BJ (cell line): ENCODE measurements at regions not wholly inside any gene's neighbourhood (a gene's known extent, or its start where the extent isn't known, plus 50 kb on each side); places are given as distances from the start of the nearest gene placed in this dataset.
"Not testable (repeated sequence)": the region's sequence is repeated elsewhere in the genome, so short reads cannot be mapped to it uniquely, and the experiment has no call there.

Source experiments
- CTCF ChIA-PET: fragments of 350-600 bp; formaldehyde crosslinking; extraction: SDS; loops from one replicate; lab custom pipeline; 2021; ENCODE audit warnings: antibody characterized with exemption, inconsistent platforms; lab: Yijun Ruan, JAX
- POLR2A ChIA-PET: fragments of 300-600 bp; sonication (Branson Sonifier 250); formaldehyde crosslinking; extraction: SDS; loops from one replicate; lab custom pipeline; 2021; ENCODE audit warnings: antibody characterized with exemption; lab: Charles Lee
- DNase-seq: peaks from one replicate; pipeline ENCODE4 v3.0.0-alpha.2; 2011; ENCODE audit warnings: low read depth
- H3K27me3 ChIP-seq: 2 replicates; pipeline ENCODE4 v1.6.0; 2011; ENCODE audit warnings: low read length; ENCODE audit not compliant: control insufficient read depth, insufficient read depth
- H3K36me3 ChIP-seq: 2 replicates; pipeline ENCODE4 v1.5.1; 2011; ENCODE audit warnings: low read length; ENCODE audit not compliant: control insufficient read depth, insufficient read depth
- H3K4me3 ChIP-seq: 2 replicates; pipeline ENCODE4 v1.5.1; 2011; ENCODE audit warnings: low read depth, mild to moderate bottlenecking, control low read depth, low read length
- CTCF ChIP-seq: IDR thresholded peaks from 2 replicates; pipeline ENCODE4 v1.5.1; 2011; ENCODE audit warnings: low read depth, mild to moderate bottlenecking, control low read depth, inconsistent platforms, low read length, moderate library complexity; ENCODE audit not compliant: insufficient read depth

GRCh38 chr11:97060184-97060583, 670.4 kb downstream of the JRKL start:
- DNase-seq: no peak
- CTCF ChIA-PET: no interaction called here
- POLR2A ChIA-PET: no interaction called here
- H3K36me3 ChIP-seq: no peaks in the 10 kb centered on the region
- H3K4me3 ChIP-seq: no peak overlapping the region
- TF ChIP-seq CTCF: no peak
- no peaks in the 10 kb centered on the region for H3K27me3 ChIP-seq

- Histone ChIP-seq H3K27me3 (no peaks in the 10 kb centered on the region), H3K4me3 (no peak overlapping the region), H3K36me3 (no peaks in the 10 kb centered on the region)
- no peak for DNase-seq
- no peak for TF ChIP-seq CTCF
- ChIA-PET CTCF (no interaction called here), POLR2A (no interaction called here)
These were observed 679.3 kb downstream of the JRKL start for GRCh38 chr11:97069160-97069559.

DNA sequence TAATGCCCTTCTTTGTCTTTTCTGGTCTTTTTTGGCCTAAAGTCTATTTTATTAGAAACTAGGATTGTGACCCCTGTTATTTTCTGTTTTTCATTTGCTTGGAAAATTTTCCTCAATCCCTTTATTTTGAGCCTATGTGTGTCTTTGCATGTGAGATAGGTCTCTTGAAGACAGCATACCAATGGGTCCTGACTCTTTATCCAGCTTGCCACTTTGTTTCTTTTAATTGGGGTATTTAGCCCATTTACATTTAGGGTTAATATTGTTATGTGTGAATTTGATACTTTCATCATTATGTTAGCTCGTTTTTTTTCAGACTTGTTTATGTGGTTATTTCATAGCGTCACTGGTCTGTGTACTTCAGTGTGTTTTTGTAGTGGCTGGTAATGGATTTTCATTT, 682.6 kb downstream of the JRKL start:
- no peak for TF ChIP-seq CTCF
- Histone ChIP-seq H3K36me3 (no peaks in the 10 kb centered on the region), H3K27me3 (no peaks in the 10 kb centered on the region), H3K4me3 (no peak overlapping the region)
- ChIA-PET CTCF (no interaction called here), POLR2A (no interaction called here)
- DNase-seq: no peak

DNA sequence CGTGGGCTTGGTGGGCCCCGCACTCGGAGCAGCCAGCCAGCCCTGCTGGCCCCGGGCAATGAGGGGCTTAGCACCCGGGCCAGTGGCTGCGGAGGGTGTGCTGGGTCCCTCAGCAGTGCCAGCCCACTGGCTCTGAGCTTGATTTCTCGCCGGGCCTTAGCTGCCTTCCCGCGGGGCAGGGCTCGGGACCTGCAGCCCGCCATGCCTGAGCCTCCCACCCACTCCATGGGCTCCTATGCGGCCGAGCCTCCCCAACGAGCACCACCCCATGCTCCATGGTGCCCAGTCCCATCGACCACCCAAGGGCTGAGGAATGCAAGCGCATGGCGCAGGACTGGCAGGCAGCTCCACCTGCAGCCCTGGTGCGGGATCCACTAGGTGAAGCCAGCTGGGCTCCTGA, 686.9 kb downstream of the JRKL start:
- H3K4me3 ChIP-seq, DNase-seq, CTCF ChIA-PET, H3K36me3 ChIP-seq, POLR2A ChIA-PET, H3K27me3 ChIP-seq: not testable (repeated sequence)

- no peak for TF ChIP-seq CTCF
- CTCF ChIA-PET: no interaction called here
- H3K27me3 ChIP-seq: no peaks in the 10 kb centered on the region
- DNase-seq: no peak
- POLR2A ChIA-PET: no interaction called here
- no peaks in the 10 kb centered on the region for H3K36me3 ChIP-seq
- no peak overlapping the region for H3K4me3 ChIP-seq
These were observed 688.6 kb downstream of the JRKL start for GRCh38 chr11:97078443-97078842.

DNA sequence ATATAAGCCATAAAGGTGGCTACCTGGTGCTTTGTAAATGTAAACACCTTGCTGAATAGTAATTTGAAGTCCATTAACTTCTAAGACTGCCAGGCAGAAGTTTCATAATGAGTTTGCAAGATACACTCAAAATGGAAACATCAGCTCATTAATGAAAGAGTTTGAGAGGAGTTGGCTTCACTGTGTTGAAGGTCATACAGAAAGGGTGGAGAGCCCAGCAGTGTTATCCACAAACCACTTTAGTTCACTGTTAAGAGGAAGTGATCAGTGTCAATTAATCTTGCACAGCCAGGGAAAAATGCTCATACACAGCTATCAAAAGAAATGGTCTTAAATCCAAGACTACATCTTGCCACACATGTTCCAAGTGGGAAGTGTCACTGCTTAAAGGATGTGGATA, 689.4 kb downstream of the JRKL start:
- Histone ChIP-seq H3K36me3 (no peaks in the 10 kb centered on the region), H3K27me3 (no peaks in the 10 kb centered on the region), H3K4me3 (no peak overlapping the region)
- no peak for DNase-seq
- ChIA-PET CTCF (no interaction called here), POLR2A (no interaction called here)
- no peak for TF ChIP-seq CTCF
